BLaER1 (cell line): ENCODE measurements at regions not wholly inside any gene's neighbourhood (a gene's known extent, or its start where the extent isn't known, plus 50 kb on each side); places are given as distances from the start of the nearest gene placed in this dataset.
A peak's percentile ranks its signal among the peaks of the same experiment; 100 is the strongest.
"Not testable (repeated sequence)": the region's sequence is repeated elsewhere in the genome, so short reads cannot be mapped to it uniquely, and the experiment has no call there.

Experiments used
- H3K27ac ChIP-seq: shearing (Covaris generic); formaldehyde crosslinking; 2 replicates; pipeline ENCODE4 v1.8.1; 2022
- H3K27me3 ChIP-seq: shearing (Covaris generic); formaldehyde crosslinking; 2 replicates; pipeline ENCODE4 v1.8.1; 2022
- H3K36me3 ChIP-seq: shearing (Covaris generic); formaldehyde crosslinking; 2 replicates; pipeline ENCODE4 v1.8.1; 2022
- H3K4me1 ChIP-seq: shearing (Covaris generic); formaldehyde crosslinking; 2 replicates; pipeline ENCODE4 v1.8.1; 2022
- H3K4me2 ChIP-seq: shearing (Covaris generic); formaldehyde crosslinking; 2 replicates; pipeline ENCODE4 v1.8.1; 2022
- H3K4me3 ChIP-seq: shearing (Covaris generic); formaldehyde crosslinking; 2 replicates; pipeline ENCODE4 v1.8.1; 2022
- H3K9ac ChIP-seq: shearing (Covaris generic); formaldehyde crosslinking; 2 replicates; pipeline ENCODE4 v1.8.1; 2022
- H3K9me3 ChIP-seq: shearing (Covaris generic); formaldehyde crosslinking; 2 replicates; pipeline ENCODE4 v1.8.1; 2022
- H4K20me1 ChIP-seq: shearing (Covaris generic); formaldehyde crosslinking; 2 replicates; pipeline ENCODE4 v1.8.1; 2022
- Cebpa-rat ChIP-seq: shearing (Covaris generic); IDR thresholded peaks from 2 replicates; pipeline ENCODE4 v1.8.1; 2022

GRCh38 chr3:194888916-194889315 lies 203.2 kb downstream of the FAM43A start:
- Histone ChIP-seq H3K27me3 (no peaks in the 10 kb centered on the region), H3K9me3 (peaks cover 31% of the 10 kb centered on the region), H3K4me2 (no peak overlapping the region), H3K27ac (no peak overlapping the region), H4K20me1 (no peaks in the 10 kb centered on the region), H3K36me3 (no peaks in the 10 kb centered on the region), H3K9ac (no peak overlapping the region), H3K4me1 (peaks cover 17% of the 10 kb centered on the region), H3K4me3 (no peak overlapping the region)
- TF ChIP-seq Cebpa-rat, result no peak

GRCh38 chr3:194890091-194890490 lies 204.4 kb downstream of the FAM43A start:
- Histone ChIP-seq H3K4me1 (peaks cover 8% of the 10 kb centered on the region), H3K27me3 (no peaks in the 10 kb centered on the region), H3K27ac (no peak overlapping the region), H3K9me3 (peaks cover 28% of the 10 kb centered on the region), H3K4me2 (peak overlapping the region; percentile 21; the same call in 1 of the 2 replicates), H4K20me1 (no peaks in the 10 kb centered on the region), H3K4me3 (no peak overlapping the region), H3K9ac (no peak overlapping the region), H3K36me3 (no peaks in the 10 kb centered on the region)
- no peak for TF ChIP-seq Cebpa-rat

- Histone ChIP-seq H3K27me3 (no peaks in the 10 kb centered on the region), H3K4me2 (no peak overlapping the region), H3K9me3 (peaks cover 9% of the 10 kb centered on the region; the same call in 1 of the 2 replicates), H4K20me1 (no peaks in the 10 kb centered on the region), H3K9ac (no peak overlapping the region), H3K4me1 (peaks cover 8% of the 10 kb centered on the region), H3K27ac (no peak overlapping the region), H3K36me3 (no peaks in the 10 kb centered on the region), H3K4me3 (no peak overlapping the region)
- no peak for TF ChIP-seq Cebpa-rat
Observed at GRCh38 chr3:194893121-194893987, 207.7 kb downstream of the FAM43A start.

GRCh38 chr3:194894538-194894937 lies 208.9 kb downstream of the FAM43A start:
- peaks cover 8% of the 10 kb centered on the region for H3K4me1 ChIP-seq
- no peak overlapping the region for H3K27ac ChIP-seq
- no peak overlapping the region for H3K4me3 ChIP-seq
- no peaks in the 10 kb centered on the region for H3K36me3 ChIP-seq
- no peaks in the 10 kb centered on the region for H4K20me1 ChIP-seq
- H3K9me3 ChIP-seq, result peaks cover 17% of the 10 kb centered on the region
- no peaks in the 10 kb centered on the region for H3K27me3 ChIP-seq
- no peak for TF ChIP-seq Cebpa-rat
- no peak overlapping the region for H3K4me2 ChIP-seq
- no peak overlapping the region for H3K9ac ChIP-seq

- H3K27ac ChIP-seq, result no peak overlapping the region
- peak overlapping the region; percentile 27; the same call in 1 of the 2 replicates for H3K4me2 ChIP-seq
- no peaks in the 10 kb centered on the region for H3K36me3 ChIP-seq
- peaks cover 16% of the 10 kb centered on the region for H3K4me1 ChIP-seq
- H3K9me3 ChIP-seq, result peaks cover 31% of the 10 kb centered on the region
- no peak overlapping the region for H3K4me3 ChIP-seq
- no peaks in the 10 kb centered on the region for H3K27me3 ChIP-seq
- TF ChIP-seq Cebpa-rat, result no peak
- H4K20me1 ChIP-seq, result no peaks in the 10 kb centered on the region
- no peak overlapping the region for H3K9ac ChIP-seq
Observed at GRCh38 chr3:194900854-194901522, 215.3 kb downstream of the FAM43A start.

- H4K20me1 ChIP-seq, H3K9ac ChIP-seq, H3K4me3 ChIP-seq, H3K36me3 ChIP-seq, H3K4me2 ChIP-seq, H3K27me3 ChIP-seq, H3K27ac ChIP-seq: not testable (repeated sequence)
- H3K4me1 ChIP-seq, result peaks cover 37% of the 10 kb centered on the region
- H3K9me3 ChIP-seq, result peaks cover 31% of the 10 kb centered on the region
Observed at GRCh38 chr3:194903447-194903846, 217.8 kb downstream of the FAM43A start.

- H3K36me3 ChIP-seq, H3K27me3 ChIP-seq, H3K27ac ChIP-seq, H3K9ac ChIP-seq, H4K20me1 ChIP-seq, H3K4me2 ChIP-seq, H3K4me3 ChIP-seq: not testable (repeated sequence)
- H3K9me3 ChIP-seq, result peaks cover 19% of the 10 kb centered on the region
- peaks cover 37% of the 10 kb centered on the region for H3K4me1 ChIP-seq
Observed at GRCh38 chr3:194904999-194905398, 219.3 kb downstream of the FAM43A start.

GRCh38 chr3:194905696-194906095 lies 220.0 kb downstream of the FAM43A start:
- Histone ChIP-seq H3K4me2 (0 out of 2 replicates have a peak overlapping the region, but pooled peaks have one; percentile 3), H3K4me3 (no peak overlapping the region), H4K20me1 (no peaks in the 10 kb centered on the region), H3K27ac (no peak overlapping the region), H3K4me1 (peaks cover 35% of the 10 kb centered on the region), H3K9ac (no peak overlapping the region), H3K27me3 (no peaks in the 10 kb centered on the region), H3K9me3 (peaks cover 12% of the 10 kb centered on the region), H3K36me3 (no peaks in the 10 kb centered on the region)
- TF ChIP-seq Cebpa-rat, result no peak

GRCh38 chr3:194906229-194906629 lies 220.5 kb downstream of the FAM43A start:
- Histone ChIP-seq H3K27ac (no peak overlapping the region), H3K9me3 (peaks cover 10% of the 10 kb centered on the region), H3K4me1 (peaks cover 35% of the 10 kb centered on the region), H4K20me1 (no peaks in the 10 kb centered on the region), H3K9ac (no peak overlapping the region), H3K4me2 (no peak overlapping the region), H3K4me3 (no peak overlapping the region), H3K36me3 (no peaks in the 10 kb centered on the region), H3K27me3 (no peaks in the 10 kb centered on the region)
- TF ChIP-seq Cebpa-rat, result no peak

- H3K27me3 ChIP-seq, result no peaks in the 10 kb centered on the region
- no peak overlapping the region for H3K4me3 ChIP-seq
- no peak for TF ChIP-seq Cebpa-rat
- peaks cover 36% of the 10 kb centered on the region for H3K4me1 ChIP-seq
- no peak overlapping the region for H3K9ac ChIP-seq
- H3K9me3 ChIP-seq, result peaks cover 10% of the 10 kb centered on the region
- peak overlapping the region; percentile 59 for H3K4me2 ChIP-seq
- no peaks in the 10 kb centered on the region for H3K36me3 ChIP-seq
- no peaks in the 10 kb centered on the region for H4K20me1 ChIP-seq
- H3K27ac ChIP-seq, result no peak overlapping the region
Observed at GRCh38 chr3:194906970-194907629, 221.4 kb downstream of the FAM43A start.
